ENCODE measurements at regions not wholly inside any gene's neighbourhood (a gene's known extent, or its start where the extent isn't known, plus 50 kb on each side); places are given as distances from the start of the nearest gene placed in this dataset.
"Not testable (repeated sequence)": the region's sequence is repeated elsewhere in the genome, so short reads cannot be mapped to it uniquely, and the experiment has no call there.

GRCh38 chr9:7713088-7713487 is 86.5 kb downstream of the DMAC1 start:
- not testable (repeated sequence) for TF ChIP-seq CTCF (IDR thresholded peaks at IDR 0.05; ENCODE audit: low read length); EZH2 (IDR thresholded peaks at IDR 0.05; ENCODE audit: borderline replicate concordance, low read length)
